MM.1S (cell line): ENCODE measurements at regions not wholly inside any gene's neighbourhood (a gene's known extent, or its start where the extent isn't known, plus 50 kb on each side); places are given as distances from the start of the nearest gene placed in this dataset.

ENCODE experiments used
- DNase-seq: peaks from one replicate; pipeline ENCODE4 v3.0.0-alpha.2; 2015
- H2AFZ ChIP-seq: fragments of 300-600 bp; sonication (generic); 2 replicates; pipeline ENCODE4 v1.6.0; 2016; ENCODE audit warnings: antibody characterized with exemption, low read length
- H3F3A ChIP-seq: fragments of 300-600 bp; sonication (generic); 2 replicates; pipeline ENCODE4 v1.6.1; 2016; ENCODE audit warnings: mild to moderate bottlenecking, antibody characterized with exemption, low read length, moderate library complexity, mixed read lengths; ENCODE audit not compliant: insufficient read depth
- H3K27ac ChIP-seq: fragments of 300-600 bp; sonication (generic); 2 replicates; pipeline ENCODE4 v1.5.1; 2016; ENCODE audit warnings: mild to moderate bottlenecking, low read length
- H3K27me3 ChIP-seq: fragments of 300-600 bp; sonication (generic); replicated peaks from 2 replicates; pipeline ENCODE4 v1.6.0; 2016; ENCODE audit warnings: low read length; ENCODE audit not compliant: insufficient read depth
- H3K36me3 ChIP-seq: fragments of 300-600 bp; sonication (generic); replicated peaks from 2 replicates; pipeline ENCODE4 v1.6.1; 2016; ENCODE audit warnings: mild to moderate bottlenecking, low read length, mixed read lengths; ENCODE audit not compliant: insufficient read depth
- H3K4me1 ChIP-seq: fragments of 300-600 bp; sonication (generic); 2 replicates; pipeline ENCODE4 v1.6.1; 2016; ENCODE audit warnings: low read length, mixed read lengths
- H3K4me2 ChIP-seq: fragments of 300-600 bp; sonication (generic); 2 replicates; pipeline ENCODE4 v1.6.0; 2016; ENCODE audit warnings: low read depth, low read length
- H3K4me3 ChIP-seq: fragments of 300-600 bp; sonication (generic); 2 replicates; pipeline ENCODE4 v1.5.1; 2016; ENCODE audit warnings: low read length, mixed read lengths
- H3K79me2 ChIP-seq: fragments of 300-600 bp; sonication (generic); 2 replicates; pipeline ENCODE4 v1.6.1; 2016; ENCODE audit warnings: mixed run types, low read length, mixed read lengths
- H3K9ac ChIP-seq: fragments of 300-600 bp; sonication (generic); 2 replicates; pipeline ENCODE4 v1.6.1; 2016; ENCODE audit warnings: low read length, mixed read lengths
- H3K9me2 ChIP-seq: fragments of 300-600 bp; sonication (generic); replicated peaks from 2 replicates; pipeline ENCODE4 v1.6.1; 2016; ENCODE audit warnings: mild to moderate bottlenecking, low read length, mixed read lengths; ENCODE audit not compliant: insufficient read depth
- H3K9me3 ChIP-seq: fragments of 300-600 bp; sonication (generic); replicated peaks from 2 replicates; pipeline ENCODE4 v1.6.1; 2016; ENCODE audit warnings: mild to moderate bottlenecking, low read length, mixed read lengths; ENCODE audit not compliant: insufficient read depth
- H4K20me1 ChIP-seq: fragments of 300-600 bp; sonication (generic); 2 replicates; pipeline ENCODE4 v1.6.1; 2016; ENCODE audit warnings: mild to moderate bottlenecking, low read length, moderate library complexity, mixed read lengths; ENCODE audit not compliant: insufficient read depth
- CTCF ChIP-seq: fragments of 300-600 bp; sonication (generic); IDR thresholded peaks from 2 replicates; pipeline ENCODE4 v1.5.1; 2016; ENCODE audit warnings: antibody characterized with exemption, low read length, mixed read lengths
- EZH2 ChIP-seq: fragments of 300-600 bp; sonication (generic); optimal IDR thresholded peaks from 2 replicates; pipeline ENCODE3; 2017; ENCODE audit warnings: low read depth, mild to moderate bottlenecking, antibody characterized with exemption, low read length, mixed read lengths
- EZH2phosphoT487 ChIP-seq: fragments of 300-600 bp; sonication (generic); IDR thresholded peaks from 2 replicates; pipeline ENCODE4 v1.6.1; 2018; ENCODE audit warnings: antibody characterized with exemption, low read length

- H3K9me3 ChIP-seq, result no peaks in the 10 kb centered on the region
- H3K4me2 ChIP-seq, result no peak overlapping the region
- no peak overlapping the region for H3K4me3 ChIP-seq
- no peaks in the 10 kb centered on the region for H3K9me2 ChIP-seq
- H3K27ac ChIP-seq, result no peak overlapping the region
- no peaks in the 10 kb centered on the region for H3K36me3 ChIP-seq
- H2AFZ ChIP-seq, result 0 out of 2 replicates have a peak overlapping the region, but pooled peaks have one; percentile 14
- TF ChIP-seq EZH2phosphoT487 (no peak), EZH2 (no peak), CTCF (no peak)
- DNase-seq, result no peak
- no peak overlapping the region for H3K9ac ChIP-seq
- H4K20me1 ChIP-seq, result no peaks in the 10 kb centered on the region
- no peaks in the 10 kb centered on the region for H3K4me1 ChIP-seq
- no peaks in the 10 kb centered on the region for H3K27me3 ChIP-seq
- H3F3A ChIP-seq, result no peaks in the 10 kb centered on the region
- no peaks in the 10 kb centered on the region for H3K79me2 ChIP-seq
Measured at GRCh38 chr4:156237231-156237630, 283.6 kb upstream of the CTSO start.

GRCh38 chr4:156230176-156230575, 276.5 kb upstream of the CTSO start:
- H3K27me3 ChIP-seq, result no peaks in the 10 kb centered on the region
- H3F3A ChIP-seq, result no peaks in the 10 kb centered on the region
- TF ChIP-seq EZH2 (no peak), CTCF (no peak), EZH2phosphoT487 (no peak)
- H3K27ac ChIP-seq, result no peak overlapping the region
- no peak overlapping the region for H3K4me2 ChIP-seq
- no peaks in the 10 kb centered on the region for H3K9me2 ChIP-seq
- no peak overlapping the region for H2AFZ ChIP-seq
- no peaks in the 10 kb centered on the region for H3K79me2 ChIP-seq
- H3K4me3 ChIP-seq, result no peak overlapping the region
- no peaks in the 10 kb centered on the region for H4K20me1 ChIP-seq
- no peak for DNase-seq
- H3K9me3 ChIP-seq, result no peaks in the 10 kb centered on the region
- H3K9ac ChIP-seq, result no peak overlapping the region
- H3K4me1 ChIP-seq, result no peaks in the 10 kb centered on the region
- no peaks in the 10 kb centered on the region for H3K36me3 ChIP-seq

GRCh38 chr4:156228676-156229075, 275.0 kb upstream of the CTSO start:
- no peaks in the 10 kb centered on the region for H4K20me1 ChIP-seq
- no peak overlapping the region for H3K27ac ChIP-seq
- no peak for TF ChIP-seq CTCF
- TF ChIP-seq EZH2, result no peak
- no peak for TF ChIP-seq EZH2phosphoT487
- no peaks in the 10 kb centered on the region for H3K4me1 ChIP-seq
- no peaks in the 10 kb centered on the region for H3K27me3 ChIP-seq
- no peaks in the 10 kb centered on the region for H3K9me3 ChIP-seq
- no peak overlapping the region for H2AFZ ChIP-seq
- no peak for DNase-seq
- no peak overlapping the region for H3K4me2 ChIP-seq
- H3K36me3 ChIP-seq, result no peaks in the 10 kb centered on the region
- H3K79me2 ChIP-seq, result no peaks in the 10 kb centered on the region
- no peak overlapping the region for H3K9ac ChIP-seq
- no peaks in the 10 kb centered on the region for H3K9me2 ChIP-seq
- no peaks in the 10 kb centered on the region for H3F3A ChIP-seq
- H3K4me3 ChIP-seq, result no peak overlapping the region
